Liver (tissue), 8 donors: ENCODE measurements at regions not wholly inside any gene's neighbourhood (a gene's known extent, or its start where the extent isn't known, plus 50 kb on each side); places are given as distances from the start of the nearest gene placed in this dataset.
A peak's percentile ranks its signal among the peaks of the same experiment; 100 is the strongest.

Experiments
- DNase-seq: peaks from one replicate; pipeline ENCODE4 v3.0.0-alpha.2; 2017; ENCODE audit warnings: low spot score
- H3K27ac ChIP-seq, 2 donors: one replicate each; pipeline ENCODE4 v1.7.0; 2013; ENCODE audit warnings: inconsistent platforms in 2 of 2, low read length in 2 of 2, control low read depth in 1 of 2, low read depth in 1 of 2, mild to moderate bottlenecking in 1 of 2
- H3K27me3 ChIP-seq, 4 donors: one replicate each; pipeline versions ENCODE4 v1.6.1 to v1.7.0; 2013; ENCODE audit warnings: low read length in 3 of 4, inconsistent platforms in 1 of 4, mild to moderate bottlenecking in 1 of 4, moderate library complexity in 1 of 4; ENCODE audit not compliant: control insufficient read depth in 4 of 4, insufficient read depth in 4 of 4
- H3K36me3 ChIP-seq, 4 donors: one replicate each; pipeline versions ENCODE4 v1.6.1 to v1.7.0; 2013; ENCODE audit warnings: low read length in 3 of 4, mild to moderate bottlenecking in 3 of 4, low read depth in 1 of 4, moderate library complexity in 1 of 4; ENCODE audit not compliant: control insufficient read depth in 4 of 4, insufficient read depth in 3 of 4
- H3K4me1 ChIP-seq, 4 donors: one replicate each; pipeline versions ENCODE4 v1.6.1 to v1.7.0; 2013; ENCODE audit warnings: low read length in 3 of 4, mild to moderate bottlenecking in 3 of 4, moderate library complexity in 1 of 4; ENCODE audit not compliant: control insufficient read depth in 4 of 4, insufficient read depth in 4 of 4
- H3K4me3 ChIP-seq, 3 donors: one replicate each; pipeline versions ENCODE4 v1.6.1 to v1.7.0; 2013; ENCODE audit warnings: low read length in 3 of 3, control low read depth in 1 of 3, low read depth in 1 of 3, mild to moderate bottlenecking in 1 of 3
- H3K9ac ChIP-seq, 2 donors: one replicate each; pipeline ENCODE4 v1.7.0; 2013; ENCODE audit warnings: low read length in 2 of 2, mild to moderate bottlenecking in 2 of 2, moderate library complexity in 2 of 2, control low read depth in 1 of 2, low read depth in 1 of 2
- H3K9me3 ChIP-seq, 4 donors: one replicate each; pipeline versions ENCODE4 v1.6.1 to v1.7.0; 2013; ENCODE audit warnings: low read length in 3 of 4; ENCODE audit not compliant: control insufficient read depth in 4 of 4
- CTCF ChIP-seq: fragments of 150-350 bp; IDR thresholded peaks from 2 replicates; pipeline ENCODE4 v1.5.1; 2017; ENCODE audit warnings: improper control_type of control experiment, low read depth, low read length; ENCODE audit not compliant: missing input control
- EGR1 ChIP-seq, 2 donors: IDR thresholded peaks; 2 replicates each; pipeline ENCODE4 v1.6.1; 2016 to 2018; ENCODE audit warnings: antibody characterized with exemption in 2 of 2, low read depth in 2 of 2
- FOXA1 ChIP-seq: IDR thresholded peaks from 2 replicates; pipeline ENCODE4 v1.6.1; 2016; ENCODE audit warnings: antibody characterized with exemption
- FOXA2 ChIP-seq: IDR thresholded peaks from 2 replicates; pipeline ENCODE4 v1.6.1; 2016; ENCODE audit warnings: antibody characterized with exemption
- GABPA ChIP-seq, 2 donors: IDR thresholded peaks in 1 of 2; conservative IDR thresholded peaks in 1 of 2; 2 replicates each; pipeline ENCODE4 v1.6.1; 2016; ENCODE audit warnings: antibody characterized with exemption in 2 of 2, mild to moderate bottlenecking in 1 of 2, moderate library complexity in 1 of 2
- HNF4A ChIP-seq, 2 donors: conservative IDR thresholded peaks; 2 replicates each; pipeline ENCODE4 v1.6.1; 2016; ENCODE audit warnings: antibody characterized with exemption in 2 of 2, mild to moderate bottlenecking in 2 of 2
- HNF4G ChIP-seq: IDR thresholded peaks from 2 replicates; pipeline ENCODE4 v1.6.1; 2016; ENCODE audit warnings: antibody characterized with exemption
- JUND ChIP-seq, 2 donors: IDR thresholded peaks; 2 replicates each; pipeline ENCODE4 v1.6.1; 2016; ENCODE audit warnings: antibody characterized with exemption in 2 of 2
- MAX ChIP-seq: IDR thresholded peaks from 2 replicates; pipeline ENCODE4 v1.6.1; 2016; ENCODE audit warnings: antibody characterized with exemption
- NR2F2 ChIP-seq: IDR thresholded peaks from 2 replicates; pipeline ENCODE4 v1.6.1; 2016; ENCODE audit warnings: antibody characterized with exemption
- RAD21 ChIP-seq, 2 donors: IDR thresholded peaks; 2 replicates each; pipeline ENCODE4 v1.6.1; 2016; ENCODE audit warnings: antibody characterized with exemption in 2 of 2, mild to moderate bottlenecking in 2 of 2
- REST ChIP-seq: IDR thresholded peaks from 2 replicates; pipeline ENCODE4 v1.6.1; 2016; ENCODE audit warnings: antibody characterized with exemption, mild to moderate bottlenecking
- RXRA ChIP-seq, 2 donors: IDR thresholded peaks; 2 replicates each; pipeline ENCODE4 v1.6.1; 2017 to 2018; ENCODE audit warnings: antibody characterized with exemption in 2 of 2, mild to moderate bottlenecking in 1 of 2
- SP1 ChIP-seq: IDR thresholded peaks from 2 replicates; pipeline ENCODE4 v1.6.1; 2018; ENCODE audit warnings: antibody characterized with exemption, mild to moderate bottlenecking
- TAF1 ChIP-seq: conservative IDR thresholded peaks from 2 replicates; pipeline ENCODE4 v1.6.1; 2016; ENCODE audit warnings: antibody characterized with exemption, mild to moderate bottlenecking
- YY1 ChIP-seq: IDR thresholded peaks from 2 replicates; pipeline ENCODE4 v1.6.1; 2016; ENCODE audit warnings: antibody characterized with exemption, mild to moderate bottlenecking
- WGBS: extraction: QIAGEN DNeasy Blood & Tissue Kit; methylation state at CpG from one replicate; pipeline ENCODE4 v1.1.7; 2013; 5-methylcytosine and 5-hydroxymethylcytosine counted together
- TF ChIP-seq, protein P1 (sequence below): IDR thresholded peaks from 2 replicates; pipeline ENCODE4 v1.6.1; 2016; ENCODE audit warnings: antibody characterized with exemption
- donor health status: healthy.
- donor health status: healthy.
- donor health status: healthy.
- donor health status: healthy.
- donor health status: healthy.

DNA sequence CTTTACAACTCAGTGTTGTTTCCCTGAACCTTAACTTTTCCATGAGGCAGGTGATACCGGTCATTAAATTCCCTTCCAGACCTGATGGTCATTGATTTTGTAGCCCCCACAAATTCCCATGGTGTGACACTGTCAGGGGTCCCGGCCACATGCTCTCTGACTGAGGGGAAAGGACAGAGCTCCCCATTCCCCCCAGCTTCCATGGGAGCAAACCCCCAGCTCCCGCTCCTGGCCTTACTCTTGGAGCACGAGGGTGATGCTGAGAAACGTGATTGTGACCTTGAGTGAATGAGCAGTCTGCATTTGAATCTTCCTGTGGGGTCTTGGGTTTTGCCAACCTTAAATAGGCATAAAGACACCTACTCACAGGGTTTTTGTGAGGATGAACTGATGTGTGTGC lies 366.8 kb downstream of the RPS6KC1 start:
- peak; percentile 19 for DNase-seq
- 90% methylated on average over 5 of the region's 5 CpGs for WGBS
- H3K4me1 ChIP-seq: no peaks in the 10 kb centered on the region
- no peak overlapping the region for H3K27ac ChIP-seq
- TF ChIP-seq, protein P1, sequence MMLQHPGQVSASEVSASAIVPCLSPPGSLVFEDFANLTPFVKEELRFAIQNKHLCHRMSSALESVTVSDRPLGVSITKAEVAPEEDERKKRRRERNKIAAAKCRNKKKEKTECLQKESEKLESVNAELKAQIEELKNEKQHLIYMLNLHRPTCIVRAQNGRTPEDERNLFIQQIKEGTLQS: no peak
- TF ChIP-seq JUND (IDR thresholded peaks at IDR 0.05) (no peak), RAD21 (IDR thresholded peaks at IDR 0.05) (no peak), TAF1 (no peak), GABPA (IDR thresholded peaks at IDR 0.05 in 1 of 2, conservative IDR thresholded peaks at IDR 0.05 in 1 of 2) (no peak), FOXA2 (no peak), NR2F2 (no peak)
- H3K27me3 ChIP-seq: no peaks in the 10 kb centered on the region
- H3K36me3 ChIP-seq: no peaks in the 10 kb centered on the region
- H3K9ac ChIP-seq: no peak overlapping the region
- H3K9me3 ChIP-seq: no peaks in the 10 kb centered on the region
- no peak overlapping the region for H3K4me3 ChIP-seq

GRCh38 chr1:213418268-213419071 lies 367.4 kb downstream of the RPS6KC1 start:
- no peak for TF ChIP-seq TAF1
- no peak for TF ChIP-seq MAX
- no peak for TF ChIP-seq YY1
- TF ChIP-seq FOXA1: no peak
- TF ChIP-seq REST: no peak
- TF ChIP-seq CTCF: no peak
- TF ChIP-seq GABPA (IDR thresholded peaks at IDR 0.05 in 1 of 2, conservative IDR thresholded peaks at IDR 0.05 in 1 of 2): no peak
- TF ChIP-seq HNF4G: no peak
- TF ChIP-seq SP1: no peak
- TF ChIP-seq RXRA (IDR thresholded peaks at IDR 0.05): no peak
- TF ChIP-seq RAD21 (IDR thresholded peaks at IDR 0.05): no peak
- no peak for TF ChIP-seq HNF4A (conservative IDR thresholded peaks at IDR 0.05)
- TF ChIP-seq NR2F2: no peak
- TF ChIP-seq, protein P1: no peak
- TF ChIP-seq EGR1 (IDR thresholded peaks at IDR 0.05; ENCODE audit: low read depth in 2 of 2): no peak
- TF ChIP-seq FOXA2: no peak
- TF ChIP-seq JUND (IDR thresholded peaks at IDR 0.05): no peak
- Histone ChIP-seq H3K27ac (no peak overlapping the region), H3K4me1 (no peaks in the 10 kb centered on the region), H3K9me3 (no peaks in the 10 kb centered on the region), H3K27me3 (no peaks in the 10 kb centered on the region), H3K36me3 (no peaks in the 10 kb centered on the region), H3K9ac (no peak overlapping the region), H3K4me3 (no peak overlapping the region)
- peak; percentile 27 for DNase-seq
- 85% methylated on average over 19 of the region's 19 CpGs for WGBS
